ENCODE measurements at regions not wholly inside any gene's neighbourhood (a gene's known extent, or its start where the extent isn't known, plus 50 kb on each side); places are given as distances from the start of the nearest gene placed in this dataset.

DNA sequence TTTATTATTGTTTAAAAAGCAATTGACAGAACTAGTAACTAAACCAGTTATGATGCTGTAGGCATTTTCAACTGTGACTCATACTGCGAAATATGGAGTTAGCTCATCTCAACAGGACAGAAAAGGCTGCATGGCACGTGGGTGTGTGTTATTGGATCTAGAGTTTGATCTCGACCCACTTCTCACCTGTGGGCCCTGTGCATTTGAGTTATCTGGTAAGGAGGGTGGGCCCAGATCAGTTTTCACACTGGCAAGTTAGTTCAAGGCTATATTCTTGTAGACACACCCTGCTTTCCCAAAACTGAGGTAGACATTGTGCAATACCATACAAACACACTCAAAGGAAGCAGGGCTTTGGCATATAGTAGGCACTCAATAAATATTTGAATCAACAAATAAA is 71.3 kb upstream of the PRDX6 start:
- DNase-seq: no peak

DNA sequence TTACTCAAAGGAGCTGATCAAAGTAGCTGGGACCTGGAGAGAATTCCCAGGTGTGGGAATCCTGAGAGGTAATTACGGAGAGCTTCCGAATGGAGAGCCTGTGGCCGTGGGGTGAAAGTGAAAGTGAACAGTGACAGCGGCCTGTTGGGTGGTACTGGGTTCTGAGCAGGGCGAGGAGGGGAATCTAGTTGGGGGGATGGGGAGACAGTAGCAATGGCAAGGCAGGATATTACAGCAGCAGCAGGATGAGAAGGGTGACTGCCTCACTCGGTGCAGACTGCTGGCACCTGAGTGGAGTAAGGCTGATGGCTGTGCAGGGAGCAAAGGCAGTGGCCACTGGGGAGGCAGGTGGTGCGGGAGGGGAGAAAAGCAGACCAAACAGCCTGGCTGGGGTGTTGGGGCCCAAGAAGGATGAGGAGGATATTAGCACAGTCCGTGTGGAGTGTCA is 70.3 kb upstream of the PRDX6 start:
- DNase-seq: no peak

DNA sequence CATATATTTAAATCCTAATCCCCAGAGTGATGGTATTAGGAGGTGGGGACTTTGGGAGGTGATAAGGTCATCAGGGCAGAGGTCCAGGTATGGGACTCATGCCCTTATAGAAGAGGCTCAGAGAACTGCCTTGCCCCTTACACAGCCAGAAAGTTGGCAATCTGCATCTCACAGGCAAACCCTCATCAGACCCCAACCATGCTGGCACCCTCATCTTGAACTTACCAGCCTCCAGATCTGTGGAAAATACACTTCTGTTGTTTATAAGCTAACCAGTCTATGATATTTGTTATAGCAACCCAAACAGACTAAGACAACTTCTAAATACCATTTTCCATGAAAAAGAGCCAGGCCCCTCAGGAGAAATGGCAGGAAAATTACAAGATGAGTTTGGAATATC is 69.3 kb upstream of the PRDX6 start:
- DNase-seq: no peak

DNA sequence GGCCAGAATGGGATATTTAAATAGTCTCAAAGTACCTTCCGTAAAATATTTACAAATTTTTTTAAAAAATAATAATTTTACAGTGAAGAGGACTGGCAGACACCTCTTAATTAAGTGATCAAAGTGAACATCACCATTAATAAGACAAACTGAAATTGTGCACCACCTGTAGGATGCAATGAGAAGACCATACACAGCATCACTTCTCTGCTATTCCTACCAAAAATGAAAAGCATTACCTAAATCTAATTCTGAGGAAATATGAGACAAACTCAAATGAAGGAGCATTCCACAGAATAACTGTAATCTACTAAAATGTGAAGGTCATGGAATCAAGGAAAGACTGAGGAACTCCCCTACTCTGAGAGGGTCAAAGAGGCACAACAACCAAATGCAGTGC is 68.2 kb upstream of the PRDX6 start:
- no peak for DNase-seq

DNA sequence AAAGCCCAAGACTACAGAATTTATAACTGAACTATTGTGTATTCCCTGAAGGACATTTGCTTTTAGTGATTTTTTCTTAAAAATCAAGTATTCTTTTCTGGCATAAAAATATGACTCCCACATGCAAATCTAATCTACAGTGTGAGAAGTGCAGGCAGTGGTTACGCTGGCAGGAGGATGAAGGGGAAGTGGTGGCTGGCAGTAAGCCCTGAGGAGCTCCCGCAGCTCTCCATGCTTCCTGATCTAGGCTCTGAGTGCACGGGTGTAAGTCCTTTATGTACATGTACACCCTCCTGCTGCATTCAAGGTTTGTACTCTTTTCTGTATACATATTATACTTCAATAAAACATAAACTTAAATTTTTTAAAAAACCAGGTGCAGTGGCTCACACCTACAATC is 67.5 kb upstream of the PRDX6 start:
- no peak for DNase-seq

DNA sequence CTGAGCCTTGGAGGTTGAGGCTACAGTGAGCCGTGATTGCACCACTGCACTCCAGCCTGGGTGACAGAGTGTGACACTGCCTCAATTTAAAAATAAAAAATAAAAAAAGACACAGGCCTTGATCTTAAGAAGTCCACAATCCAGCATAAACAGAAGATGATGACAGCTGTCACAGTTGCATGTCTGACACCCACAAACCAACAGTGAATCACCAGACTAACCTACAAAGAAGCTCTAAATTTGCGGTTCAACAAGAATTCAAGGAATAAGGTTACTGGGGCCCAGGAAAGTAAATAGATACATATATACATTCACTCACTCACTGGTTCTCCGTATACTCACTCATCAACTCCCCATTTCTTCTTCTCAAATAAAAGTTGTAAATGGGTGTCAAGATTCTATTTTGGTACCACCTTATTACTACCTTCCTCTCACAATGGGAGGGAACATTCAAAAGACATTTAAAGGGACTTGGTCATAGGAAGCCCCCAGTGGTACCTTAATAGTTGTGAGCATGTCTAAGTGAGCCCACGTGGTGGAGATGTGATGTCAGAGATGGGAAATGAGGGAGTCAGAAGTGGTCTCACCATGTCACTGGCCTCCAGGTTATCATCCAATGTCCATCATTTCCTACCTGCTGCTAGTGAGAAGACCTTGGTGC is 66.9 kb upstream of the PRDX6 start:
- DNase-seq: no peak

DNA sequence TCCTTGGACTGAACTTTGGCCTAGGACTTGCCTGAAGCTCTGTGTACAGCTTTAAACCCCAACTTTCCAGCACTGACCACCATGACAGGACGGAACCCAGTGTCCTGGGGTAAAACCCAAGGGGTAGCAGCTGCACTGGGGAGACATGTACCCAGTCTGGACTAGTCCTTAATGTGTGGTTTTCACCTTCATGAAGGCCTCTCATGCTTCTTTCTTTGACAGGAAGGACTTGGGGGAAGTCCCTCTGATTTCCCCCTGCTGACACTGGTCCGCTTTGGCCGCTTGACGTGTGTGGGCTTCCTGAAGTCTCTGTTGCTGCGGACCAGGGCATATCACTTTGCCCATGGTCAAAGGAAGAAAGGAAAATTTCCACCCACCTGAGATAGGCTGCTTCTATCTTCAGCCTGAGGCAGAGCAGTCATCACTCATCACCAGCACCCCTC is 66.3 kb upstream of the PRDX6 start:
- no peak for DNase-seq

DNA sequence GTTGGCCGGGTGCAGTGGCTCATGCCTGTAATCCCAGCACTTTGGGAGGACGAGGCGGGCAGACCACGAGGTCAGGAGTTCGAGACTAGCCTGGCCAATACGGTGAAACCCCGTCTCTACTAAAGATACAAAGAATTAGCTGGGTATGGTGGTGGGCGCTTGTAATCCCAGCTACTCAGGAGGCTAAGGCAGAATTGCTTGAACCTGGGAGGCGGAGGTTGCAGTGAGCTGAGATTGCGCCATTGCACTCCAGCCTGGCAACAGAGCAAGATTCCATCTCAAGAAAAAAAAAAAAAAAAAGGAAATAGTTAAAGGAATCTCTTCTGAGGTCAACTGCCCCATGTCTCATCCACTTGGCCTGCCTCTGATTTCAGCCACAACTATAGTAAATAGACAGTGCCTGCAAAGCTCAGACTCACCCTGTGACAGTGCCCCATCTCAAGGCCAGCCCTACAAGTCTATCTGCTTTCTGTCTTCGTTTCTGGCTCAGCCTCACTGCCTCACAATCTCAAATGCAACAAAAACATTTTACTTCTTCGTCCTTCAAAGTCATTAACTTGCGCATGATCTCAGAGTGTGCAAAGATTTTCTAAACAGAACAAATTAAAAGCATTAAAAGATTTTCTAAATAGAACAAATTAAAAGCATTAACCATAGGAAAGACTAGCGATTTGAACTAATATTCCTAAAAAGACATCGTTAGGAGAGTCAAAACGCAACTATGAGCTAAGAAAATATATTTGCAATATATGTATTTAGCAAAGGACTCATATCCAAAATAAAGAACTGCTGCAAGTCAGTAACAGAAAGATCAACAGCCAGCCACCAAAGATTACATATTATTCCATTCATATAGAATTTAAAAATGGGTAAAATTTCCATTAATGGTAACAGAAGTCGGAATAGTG is 65.0 kb upstream of the PRDX6 start:
- no peak for DNase-seq

DNA sequence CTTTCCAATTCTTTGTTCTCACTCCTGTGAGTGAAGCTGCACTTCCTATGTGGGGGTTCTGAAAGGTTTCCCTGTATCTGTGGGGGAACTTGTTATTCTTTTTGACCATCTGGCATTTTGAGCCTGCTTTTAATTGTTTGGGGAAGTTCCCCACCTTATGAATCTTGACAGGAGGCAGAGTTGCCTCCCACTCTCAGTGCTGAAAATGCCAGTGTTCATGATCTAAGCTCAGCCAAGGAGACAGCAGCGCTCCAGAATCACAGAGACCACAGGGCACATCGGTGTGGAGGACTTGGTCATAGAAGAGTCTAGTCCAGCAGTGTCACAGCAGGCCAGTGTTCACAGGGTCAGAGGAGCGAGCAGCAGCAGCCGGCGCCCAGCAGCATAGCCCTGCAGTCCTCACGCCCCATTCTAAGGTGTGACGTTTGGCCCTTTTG is 63.8 kb upstream of the PRDX6 start:
- DNase-seq: no peak

DNA sequence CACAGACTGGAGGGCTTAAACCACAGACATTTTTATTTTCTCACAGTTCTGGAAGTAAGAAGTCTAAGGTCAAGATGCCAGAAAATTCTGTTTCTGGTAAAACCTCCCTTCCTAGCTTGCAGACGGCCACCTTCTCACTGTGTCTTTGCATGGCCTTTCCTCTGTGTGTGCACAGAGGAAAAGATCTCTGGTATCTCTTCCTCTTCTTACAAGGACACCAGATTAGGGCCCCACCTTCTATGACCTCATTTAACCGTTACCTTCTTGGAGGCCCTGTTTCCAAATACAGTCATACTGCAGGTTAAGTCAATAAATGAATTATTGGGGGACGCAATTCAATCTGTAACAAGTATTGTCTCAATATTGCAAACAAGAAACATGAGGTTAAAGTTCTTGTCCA is 63.0 kb upstream of the PRDX6 start:
- no peak for DNase-seq

DNA sequence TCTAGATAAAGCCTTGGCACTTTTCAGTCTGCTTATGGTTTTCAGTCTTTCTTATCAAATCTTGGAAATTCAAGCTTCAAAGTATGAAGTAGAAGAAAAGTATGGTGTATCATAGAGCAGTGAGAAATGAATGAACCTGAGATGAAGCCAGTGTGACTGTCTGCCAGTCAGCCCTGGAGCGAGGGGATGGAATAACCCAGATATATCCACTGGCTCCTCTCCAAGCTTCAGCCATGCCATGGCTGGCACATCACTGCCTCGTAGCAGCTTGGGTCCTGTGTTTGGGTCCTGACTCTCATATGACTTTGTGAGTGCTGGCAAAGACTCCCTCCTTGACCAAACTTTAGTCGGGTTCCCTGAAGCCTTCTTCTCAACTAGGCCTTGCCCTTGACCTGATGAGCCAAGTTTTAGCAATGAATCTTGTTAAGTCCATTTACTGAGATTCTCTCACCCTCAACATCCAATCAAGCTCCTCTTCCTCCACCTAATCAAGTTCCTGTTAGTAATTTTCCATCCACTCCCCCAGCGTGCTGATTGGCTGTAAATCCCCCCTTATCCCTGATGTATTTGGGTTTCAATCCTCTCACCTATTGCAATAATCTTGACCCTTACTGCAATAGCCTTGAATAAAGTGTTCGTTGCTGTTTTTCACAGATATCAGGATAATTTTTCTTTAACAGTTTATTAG is 62.5 kb upstream of the PRDX6 start:
- DNase-seq: no peak

DNA sequence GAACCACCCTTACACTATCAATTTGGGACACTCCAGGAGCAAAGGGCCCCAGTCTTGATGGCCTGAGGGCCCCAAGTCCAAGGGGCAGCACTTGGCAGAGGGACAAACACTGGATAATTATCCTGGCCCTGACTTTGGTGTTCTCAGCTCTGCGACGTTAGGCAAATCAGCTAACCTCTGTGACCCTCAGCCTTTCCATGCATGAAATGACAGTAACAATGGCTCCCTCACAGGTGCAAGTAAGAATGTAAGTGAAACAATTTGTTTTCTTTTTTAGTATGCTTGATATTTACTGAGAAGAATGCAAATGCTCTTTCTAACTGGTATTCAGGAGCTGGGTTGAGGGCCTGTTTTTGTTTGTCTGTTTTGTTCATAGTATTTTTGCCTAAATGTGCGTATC is 61.6 kb upstream of the PRDX6 start:
- DNase-seq: no peak

DNA sequence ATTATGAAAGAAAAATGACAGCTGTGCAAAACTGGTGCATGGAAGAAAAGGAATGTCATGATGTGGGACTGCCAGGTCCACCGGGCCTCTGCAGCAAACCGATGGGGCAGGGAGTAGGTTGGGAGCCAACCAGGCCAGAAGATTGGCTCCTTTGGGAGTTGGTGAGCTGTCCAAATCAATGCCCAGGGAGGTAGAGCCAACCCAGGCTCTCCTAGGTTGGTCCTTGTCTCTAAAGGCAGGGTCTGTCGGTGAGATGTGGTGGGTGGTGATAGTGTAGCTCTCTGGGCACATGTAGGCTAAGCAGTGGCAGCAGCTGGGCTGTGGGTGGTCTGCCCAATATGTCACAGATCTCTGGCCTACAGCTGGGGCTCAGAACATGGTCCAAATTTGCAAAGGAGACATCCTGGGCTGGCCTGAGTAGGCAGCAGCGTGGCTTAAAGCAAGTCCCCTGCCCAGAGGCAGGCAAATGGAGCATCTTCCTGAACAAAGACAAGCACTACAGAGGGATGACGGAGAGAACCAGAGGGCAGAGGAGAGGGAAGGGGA is 61.2 kb upstream of the PRDX6 start:
- DNase-seq: no peak

DNA sequence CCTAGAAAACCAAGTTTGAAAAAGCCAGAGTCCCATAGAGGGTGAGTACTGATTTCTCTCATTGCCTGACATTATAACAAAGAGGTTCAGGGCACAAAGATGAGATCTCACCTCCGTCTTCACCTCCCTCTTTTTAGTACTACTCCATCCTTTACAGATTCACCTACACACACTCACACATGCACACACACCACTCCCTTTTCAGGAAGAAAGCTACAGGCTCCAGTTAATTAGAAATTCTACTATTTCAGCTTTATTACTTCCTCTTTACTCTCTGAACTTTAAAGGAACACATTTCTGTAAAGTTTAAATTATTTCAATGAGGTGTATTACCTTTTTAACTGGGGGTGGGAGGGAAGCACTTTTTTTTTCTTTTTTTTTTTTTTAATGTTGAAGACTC is 59.6 kb upstream of the PRDX6 start:
- no peak for DNase-seq

DNA sequence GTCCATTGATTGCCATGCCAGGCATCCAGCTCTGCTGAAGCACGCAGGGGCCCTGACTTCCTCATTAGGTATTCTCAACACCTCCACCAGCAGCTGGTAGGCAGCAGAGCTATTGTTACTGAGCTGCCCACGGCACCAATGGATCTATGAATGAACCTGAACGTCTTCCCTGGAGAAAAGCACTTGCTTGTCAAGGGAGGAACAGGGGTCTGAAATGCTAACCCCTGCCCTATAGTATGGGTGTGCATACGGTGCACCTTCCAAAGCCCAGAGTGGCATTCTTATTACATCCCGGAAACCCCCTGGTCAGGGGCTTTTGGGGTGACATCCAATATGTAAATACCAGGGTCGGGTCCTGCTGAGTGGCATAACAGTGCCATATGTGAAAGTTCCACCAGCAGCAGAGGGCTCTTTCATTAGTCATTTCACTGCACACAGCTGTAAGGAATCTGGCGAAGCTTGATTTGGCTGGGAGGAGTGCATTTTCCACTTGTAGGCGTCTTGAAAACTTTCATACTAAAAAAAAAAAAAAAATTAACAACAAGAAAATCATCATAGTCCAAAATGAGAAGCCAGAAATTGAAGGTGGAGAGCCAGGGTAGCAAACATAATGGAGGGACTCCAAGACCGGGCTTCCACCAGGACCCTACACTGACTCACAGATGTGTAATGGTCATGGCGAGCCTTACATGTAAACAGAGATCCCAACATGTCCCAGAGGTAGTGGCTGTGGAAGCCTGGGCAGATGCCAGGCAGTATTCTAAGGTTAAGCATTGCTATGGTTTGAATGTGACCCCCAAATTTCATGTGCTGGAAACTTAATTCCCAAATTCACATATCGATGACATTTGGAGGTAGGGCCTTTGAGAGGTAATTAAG is 58.8 kb upstream of the PRDX6 start:
- no peak for DNase-seq

DNA sequence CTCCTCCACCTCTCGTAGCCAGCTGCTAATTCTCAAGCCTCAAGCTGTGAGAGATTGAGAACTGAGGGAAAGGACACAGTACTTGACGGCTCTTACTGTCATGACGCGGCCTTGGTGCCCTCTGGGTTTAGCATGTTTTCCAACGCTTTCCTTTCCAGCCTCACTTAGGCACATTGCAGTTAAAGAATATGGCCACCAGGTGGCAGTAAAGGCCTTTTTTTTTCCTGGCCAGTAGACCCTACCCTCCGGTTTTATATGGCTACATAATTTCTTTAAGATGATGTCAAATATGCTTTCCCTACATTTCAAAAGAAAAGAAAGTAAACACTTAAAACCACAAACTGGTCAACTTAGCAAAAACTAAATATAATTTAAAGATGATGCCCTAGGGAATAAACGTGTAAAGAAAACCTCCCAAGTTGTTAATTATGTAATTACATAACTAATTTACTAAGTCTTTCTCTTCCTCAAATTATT is 56.8 kb upstream of the PRDX6 start:
- peak; percentile 15 for DNase-seq

DNA sequence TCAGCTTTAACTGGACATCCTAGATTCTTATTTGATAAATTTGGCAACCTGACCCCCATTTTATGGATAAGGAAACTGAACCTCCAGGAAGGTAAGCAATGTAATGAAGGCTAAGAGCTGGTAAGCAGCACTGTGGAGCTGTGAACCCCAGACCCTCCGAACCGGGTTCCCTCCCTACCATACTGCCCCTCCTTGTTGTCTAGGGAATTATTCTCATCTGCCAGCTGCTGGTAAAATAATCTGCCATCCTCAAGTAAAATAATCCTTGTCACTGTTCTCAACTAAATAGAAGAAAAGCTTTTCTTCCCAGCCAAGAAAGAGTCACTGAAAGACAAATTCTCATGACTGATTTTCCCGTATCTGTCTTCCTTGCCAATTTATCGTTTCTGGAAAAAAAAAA is 55.8 kb upstream of the PRDX6 start:
- no peak for DNase-seq

DNA sequence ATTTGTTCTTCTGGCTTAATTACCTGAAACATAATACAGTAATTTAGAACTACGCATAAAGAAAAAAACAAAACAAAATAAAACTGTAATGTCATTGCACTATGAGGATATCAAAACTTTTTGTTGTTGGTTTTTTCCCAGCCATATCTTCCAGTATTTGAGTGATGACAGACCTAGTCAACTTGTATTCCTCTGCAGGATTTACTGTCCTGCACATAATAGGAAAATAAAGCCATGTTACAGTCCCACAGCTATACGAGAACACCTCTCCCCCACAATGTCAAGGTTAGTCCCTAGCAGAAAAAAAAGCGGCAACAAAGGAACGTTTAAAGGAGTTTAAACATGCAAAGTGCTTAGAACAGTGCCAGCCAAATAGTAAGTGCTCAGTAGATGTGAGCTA is 55.3 kb upstream of the PRDX6 start:
- DNase-seq: no peak

DNA sequence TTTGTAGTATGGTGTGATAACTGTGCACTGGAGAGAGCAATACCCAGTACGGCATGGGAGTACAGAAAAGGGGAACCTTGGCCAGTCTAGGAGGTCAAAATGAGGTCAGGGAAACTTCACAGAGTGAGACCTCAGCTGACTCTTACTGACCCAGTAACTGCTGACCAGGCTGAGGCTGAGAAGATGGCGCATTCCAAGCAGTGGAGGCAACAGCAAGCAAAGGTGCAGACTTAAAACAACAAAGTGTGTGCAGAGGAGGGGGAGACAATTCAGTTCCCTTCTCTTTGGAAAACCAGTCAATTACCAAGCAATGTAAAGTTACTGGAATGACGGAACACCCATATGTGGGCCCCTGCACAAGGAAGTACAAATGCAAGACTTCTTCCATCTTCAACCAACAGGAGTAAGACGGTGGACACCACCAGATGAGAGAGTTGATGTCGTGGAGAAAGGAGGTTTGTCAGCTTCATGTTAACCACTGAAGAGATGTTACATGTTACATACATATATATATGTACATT is 54.6 kb upstream of the PRDX6 start:
- DNase-seq: no peak

DNA sequence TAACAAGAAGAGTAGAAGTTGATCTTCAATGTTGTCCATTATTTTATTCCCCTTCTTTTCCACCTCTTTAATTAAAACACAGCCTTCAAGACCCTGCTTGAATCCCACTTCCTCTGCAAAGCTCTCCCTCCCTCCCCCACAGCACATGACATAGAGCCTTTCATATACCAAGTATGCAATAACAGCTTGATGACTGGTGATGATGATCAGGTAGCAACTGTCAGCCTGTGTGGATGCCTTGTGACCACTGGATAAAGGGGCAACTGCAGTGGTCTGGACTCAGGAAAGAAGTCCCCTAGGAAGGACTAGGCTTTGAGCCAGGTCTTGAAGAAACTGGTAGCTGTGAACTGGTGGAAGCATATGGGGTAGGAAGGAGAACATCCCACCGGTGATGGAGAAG is 53.8 kb upstream of the PRDX6 start:
- DNase-seq: no peak

DNA sequence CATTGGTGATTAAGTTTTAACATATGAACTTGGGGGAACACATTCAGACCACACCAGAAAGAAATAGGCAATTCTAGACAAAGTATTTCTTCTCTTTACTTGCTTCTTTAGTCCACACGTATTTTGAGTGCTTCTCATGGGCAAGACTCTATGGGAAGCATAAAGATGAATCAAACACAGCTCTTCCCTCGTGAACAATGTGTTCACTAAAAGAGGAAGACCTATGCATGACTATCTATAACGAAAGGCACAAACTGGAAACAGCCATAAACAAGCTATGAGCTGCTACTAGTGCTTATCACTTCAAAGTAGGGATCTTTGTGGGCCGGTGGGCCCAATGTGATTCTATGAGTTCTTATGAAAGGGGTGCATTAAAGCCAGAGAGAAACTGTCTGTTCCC is 53.0 kb upstream of the PRDX6 start:
- no peak for DNase-seq

DNA sequence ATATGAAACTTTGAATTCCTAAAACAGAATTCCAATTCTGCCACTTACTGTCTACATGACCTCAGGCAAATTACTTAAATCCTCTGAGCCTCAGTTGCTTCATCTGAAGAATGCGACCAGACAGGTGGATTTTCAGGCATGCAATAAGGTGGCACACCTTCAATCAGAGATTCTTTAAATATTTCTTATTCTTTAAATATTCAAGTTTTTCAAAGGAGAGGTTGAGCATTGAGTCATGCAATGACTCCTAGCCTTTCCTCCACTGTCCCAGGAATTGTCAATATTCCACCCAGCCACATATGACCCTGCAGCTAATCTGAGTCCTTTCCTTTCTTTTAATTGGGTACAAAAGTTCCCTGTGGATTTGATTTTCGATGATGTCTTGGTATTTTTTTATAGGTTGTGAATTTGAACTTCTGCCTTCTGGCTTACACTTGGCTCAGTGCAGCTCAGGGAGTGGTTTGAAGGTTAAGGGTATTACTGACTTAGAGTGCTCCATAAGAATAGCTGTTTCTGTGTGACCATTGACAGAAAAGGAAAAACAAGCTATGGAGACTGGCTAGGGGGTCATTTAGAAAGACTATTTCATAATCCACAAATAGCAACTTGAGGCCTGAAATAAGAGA is 52.2 kb upstream of the PRDX6 start:
- peak; percentile 17 for DNase-seq
